Hepatocyte (in vitro differentiated cells): ENCODE measurements at regions not wholly inside any gene's neighbourhood (a gene's known extent, or its start where the extent isn't known, plus 50 kb on each side); places are given as distances from the start of the nearest gene placed in this dataset.

Source experiments
- DNase-seq: peaks from one replicate; pipeline ENCODE4 v3.0.0-alpha.2; 2016; ENCODE audit warnings: low spot score
- H2AFZ ChIP-seq: fragments of 200-600 bp; sonication (generic); 2 replicates; pipeline ENCODE4 v1.6.0; 2016; ENCODE audit warnings: antibody characterized with exemption, mild to moderate bottlenecking
- H3K27ac ChIP-seq: fragments of 200-600 bp; sonication (generic); 2 replicates; pipeline ENCODE4 v1.5.1; 2016; ENCODE audit warnings: mild to moderate bottlenecking
- H3K27me3 ChIP-seq: fragments of 200-600 bp; sonication (generic); 2 replicates; pipeline ENCODE4 v1.6.1; 2016
- H3K36me3 ChIP-seq: fragments of 200-600 bp; sonication (generic); replicated peaks from 2 replicates; pipeline ENCODE4 v1.5.1; 2016; ENCODE audit warnings: low read depth; ENCODE audit not compliant: insufficient read depth
- H3K4me1 ChIP-seq: fragments of 200-600 bp; sonication (generic); 2 replicates; pipeline ENCODE4 v1.5.1; 2016; ENCODE audit warnings: mild to moderate bottlenecking, moderate library complexity; ENCODE audit not compliant: insufficient read depth
- H3K4me2 ChIP-seq: fragments of 200-600 bp; sonication (generic); 2 replicates; pipeline ENCODE4 v1.6.0; 2016
- H3K4me3 ChIP-seq: fragments of 200-600 bp; sonication (generic); 2 replicates; pipeline ENCODE4 v1.5.1; 2016; ENCODE audit warnings: mild to moderate bottlenecking
- H3K79me2 ChIP-seq: fragments of 200-600 bp; sonication (generic); 2 replicates; pipeline ENCODE4 v1.6.0; 2017; ENCODE audit warnings: mild to moderate bottlenecking
- H3K9me2 ChIP-seq: fragments of 200-600 bp; sonication (generic); replicated peaks from 2 replicates; pipeline ENCODE4 v1.6.0; 2017; ENCODE audit warnings: mild to moderate bottlenecking; ENCODE audit not compliant: insufficient read depth
- H3K9me3 ChIP-seq: fragments of 200-600 bp; sonication (generic); 2 replicates; pipeline ENCODE4 v1.5.1; 2016; ENCODE audit warnings: low read depth, mild to moderate bottlenecking
- H4K20me1 ChIP-seq: fragments of 200-600 bp; sonication (generic); 2 replicates; pipeline ENCODE4 v1.6.0; 2016; ENCODE audit warnings: mild to moderate bottlenecking; ENCODE audit not compliant: insufficient read depth, poor library complexity, severe bottlenecking
- CTCF ChIP-seq: fragments of 200-600 bp; sonication (generic); IDR thresholded peaks from 2 replicates; pipeline ENCODE4 v1.5.1; 2016; ENCODE audit warnings: antibody characterized with exemption, mild to moderate bottlenecking; ENCODE audit not compliant: poor library complexity
- EZH2 ChIP-seq: fragments of 200-600 bp; sonication (generic); IDR thresholded peaks from 2 replicates; pipeline ENCODE4 v1.6.1; 2016; ENCODE audit warnings: antibody characterized with exemption, mild to moderate bottlenecking, borderline replicate concordance
- EZH2phosphoT487 ChIP-seq: fragments of 200-600 bp; sonication (generic); IDR thresholded peaks from one replicate; pipeline ENCODE4 v1.6.1; 2018; ENCODE audit warnings: antibody characterized with exemption, mild to moderate bottlenecking, low read depth, moderate library complexity; ENCODE audit not compliant: unreplicated experiment, severe bottlenecking
- WGBS: methylation state at CpG from one replicate; pipeline ENCODE4 v1.1.6; 2016; ENCODE audit warnings: low lambda C conversion rate; ENCODE audit errors: missing lambda C conversion rate; 5-methylcytosine and 5-hydroxymethylcytosine counted together

DNA sequence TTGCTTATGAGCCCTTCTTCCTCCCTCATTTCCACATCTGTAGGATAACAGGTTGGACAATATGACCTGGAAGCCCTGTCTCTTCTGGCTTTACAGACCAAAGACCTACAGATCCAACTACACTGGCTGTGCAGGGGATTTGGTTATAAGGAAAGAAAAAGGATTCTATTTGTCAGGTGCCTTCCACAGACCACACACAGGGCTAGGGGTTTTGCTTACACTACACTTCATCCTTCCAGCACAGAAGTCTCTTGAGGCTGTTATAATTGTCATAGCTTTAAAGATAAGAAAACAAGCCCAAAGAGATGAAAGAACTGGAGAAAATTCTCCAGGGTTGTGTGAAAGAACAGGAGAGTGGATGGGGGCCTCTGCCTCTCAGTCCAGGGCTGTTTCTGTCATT lies 302.6 kb downstream of the MYCN start:
- Histone ChIP-seq H3K27ac (no peak overlapping the region), H3K36me3 (no peaks in the 10 kb centered on the region), H3K79me2 (no peaks in the 10 kb centered on the region), H3K9me3 (no peaks in the 10 kb centered on the region), H2AFZ (no peak overlapping the region), H4K20me1 (no peaks in the 10 kb centered on the region), H3K27me3 (no peaks in the 10 kb centered on the region), H3K9me2 (no peaks in the 10 kb centered on the region), H3K4me2 (no peak overlapping the region), H3K4me3 (no peak overlapping the region), H3K4me1 (peaks cover 8% of the 10 kb centered on the region)
- DNase-seq: no peak
- no peak for TF ChIP-seq EZH2
- TF ChIP-seq EZH2phosphoT487: no peak
- no peak for TF ChIP-seq CTCF

- Histone ChIP-seq H2AFZ (no peak overlapping the region), H3K79me2 (no peaks in the 10 kb centered on the region), H3K4me3 (no peak overlapping the region), H3K4me1 (peaks cover 8% of the 10 kb centered on the region), H3K36me3 (no peaks in the 10 kb centered on the region), H3K4me2 (no peak overlapping the region), H3K9me3 (no peaks in the 10 kb centered on the region), H3K27me3 (no peaks in the 10 kb centered on the region), H4K20me1 (no peaks in the 10 kb centered on the region), H3K9me2 (no peaks in the 10 kb centered on the region), H3K27ac (no peak overlapping the region)
- 95% methylated on average over 6 of the region's 6 CpGs for WGBS
- TF ChIP-seq CTCF: no peak
- no peak for TF ChIP-seq EZH2phosphoT487
- TF ChIP-seq EZH2: no peak
- DNase-seq: no peak
These were observed 301.1 kb downstream of the MYCN start for GRCh38 chr2:16241166-16242160.

DNA sequence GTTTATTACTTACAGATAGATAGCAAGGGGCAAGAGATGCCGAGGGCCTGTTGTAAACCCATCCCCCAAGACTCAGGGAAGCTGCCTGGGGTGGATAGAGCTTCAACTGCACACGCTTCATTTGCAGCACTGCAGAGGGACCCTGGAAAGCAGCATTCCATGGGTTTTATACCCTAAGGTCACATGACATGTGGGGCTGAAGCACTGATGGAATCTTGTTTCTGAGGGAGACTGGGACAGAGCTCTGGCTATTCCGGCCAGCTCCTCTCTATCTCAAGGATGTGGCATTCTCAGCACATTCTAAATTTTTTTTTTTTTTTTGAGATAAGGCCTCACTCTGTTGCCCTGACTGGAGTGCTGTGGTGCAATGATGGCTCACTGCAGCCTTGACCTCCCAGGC lies 300.1 kb downstream of the MYCN start:
- no peak overlapping the region for H3K4me3 ChIP-seq
- no peak for DNase-seq
- peaks cover 8% of the 10 kb centered on the region for H3K4me1 ChIP-seq
- TF ChIP-seq EZH2phosphoT487: no peak
- TF ChIP-seq EZH2: no peak
- no peak for TF ChIP-seq CTCF
- no peaks in the 10 kb centered on the region for H3K9me3 ChIP-seq
- H3K36me3 ChIP-seq: no peaks in the 10 kb centered on the region
- H3K79me2 ChIP-seq: no peaks in the 10 kb centered on the region
- no peak overlapping the region for H3K27ac ChIP-seq
- no peak overlapping the region for H2AFZ ChIP-seq
- H4K20me1 ChIP-seq: no peaks in the 10 kb centered on the region
- 50% methylated on average over 3 of the region's 3 CpGs for WGBS
- H3K9me2 ChIP-seq: no peaks in the 10 kb centered on the region
- H3K27me3 ChIP-seq: no peaks in the 10 kb centered on the region
- H3K4me2 ChIP-seq: no peak overlapping the region
